Mesenchymal stem cell (in vitro differentiated cells and primary cell): ENCODE measurements at regions not wholly inside any gene's neighbourhood (a gene's known extent, or its start where the extent isn't known, plus 50 kb on each side); places are given as distances from the start of the nearest gene placed in this dataset.

Source experiments
- DNase-seq: peaks from one replicate; pipeline ENCODE4 v3.0.0-alpha.2; 2013
- H2AFZ ChIP-seq: one replicate; pipeline ENCODE4 v1.6.1; 2013; ENCODE audit warnings: low read depth, mild to moderate bottlenecking, control low read depth, inconsistent platforms, low read length, moderate library complexity
- H2AK5ac ChIP-seq: 2 replicates; pipeline ENCODE4 v1.6.1; 2013; ENCODE audit warnings: low read length, moderate library complexity, mild to moderate bottlenecking, inconsistent platforms; ENCODE audit not compliant: severe bottlenecking
- H2BK120ac ChIP-seq: one replicate; pipeline ENCODE4 v1.6.1; 2013; ENCODE audit warnings: low read depth, mild to moderate bottlenecking, inconsistent platforms, low read length, moderate library complexity
- H2BK12ac ChIP-seq, 2 experiments: one replicate each; pipeline ENCODE4 v1.6.1; 2013; ENCODE audit warnings: inconsistent platforms in 2 of 2, low read length in 2 of 2, mild to moderate bottlenecking in 2 of 2, moderate library complexity in 2 of 2, control low read depth in 1 of 2
- H2BK15ac ChIP-seq: one replicate; pipeline ENCODE4 v1.6.1; 2013; ENCODE audit warnings: mild to moderate bottlenecking, low read depth, inconsistent platforms; ENCODE audit not compliant: poor library complexity, severe bottlenecking
- H2BK5ac ChIP-seq: 2 replicates; pipeline ENCODE4 v1.6.1; 2013; ENCODE audit warnings: low read depth, mild to moderate bottlenecking, low read length, control low read depth, inconsistent platforms; ENCODE audit not compliant: poor library complexity, severe bottlenecking
- H3K14ac ChIP-seq, 2 experiments: one replicate each; pipeline ENCODE4 v1.6.1; 2013; ENCODE audit warnings: inconsistent platforms in 2 of 2, low read length in 2 of 2, control low read depth in 1 of 2, mild to moderate bottlenecking in 1 of 2, moderate library complexity in 1 of 2
- H3K18ac ChIP-seq, 2 experiments: one replicate each; pipeline ENCODE4 v1.6.1; 2013; ENCODE audit warnings: inconsistent platforms in 2 of 2, low read length in 2 of 2, control low read depth in 1 of 2, low read depth in 1 of 2, mild to moderate bottlenecking in 1 of 2
- H3K23ac ChIP-seq, 2 experiments: one replicate each; pipeline ENCODE4 v1.6.1; 2013; ENCODE audit warnings: inconsistent platforms in 2 of 2, low read length in 2 of 2, mild to moderate bottlenecking in 2 of 2, moderate library complexity in 2 of 2, control low read depth in 1 of 2
- H3K27ac ChIP-seq: 2 replicates; pipeline ENCODE4 v1.5.1; 2013; ENCODE audit warnings: mild to moderate bottlenecking, moderate library complexity, low read length, control low read depth, inconsistent platforms; ENCODE audit not compliant: poor library complexity, severe bottlenecking
- H3K27me3 ChIP-seq, 2 experiments: 2 replicates each; pipeline versions ENCODE4 v1.6.1 to v1.7.0; 2013; ENCODE audit warnings: low read length in 2 of 2, mild to moderate bottlenecking in 2 of 2, moderate library complexity in 2 of 2, control low read depth in 1 of 2, inconsistent platforms in 1 of 2; ENCODE audit not compliant: control insufficient read depth in 1 of 2, insufficient read depth in 1 of 2
- H3K36me3 ChIP-seq, 2 experiments: 2 replicates each; pipeline versions ENCODE4 v1.6.1 to v1.7.0; 2013; ENCODE audit warnings: low read length in 2 of 2, control low read depth in 1 of 2, inconsistent platforms in 1 of 2, low read depth in 1 of 2, mild to moderate bottlenecking in 1 of 2; ENCODE audit not compliant: insufficient read depth in 2 of 2, control insufficient read depth in 1 of 2
- H3K4ac ChIP-seq, 2 experiments: one replicate each; pipeline ENCODE4 v1.6.1; 2013; ENCODE audit warnings: inconsistent platforms in 2 of 2, low read length in 2 of 2, mild to moderate bottlenecking in 2 of 2, moderate library complexity in 2 of 2, control low read depth in 1 of 2, low read depth in 1 of 2
- H3K4me1 ChIP-seq: 2 replicates; pipeline ENCODE4 v1.6.1; 2013; ENCODE audit warnings: low read depth, low read length, control low read depth; ENCODE audit not compliant: control insufficient read depth, insufficient read depth
- H3K4me2 ChIP-seq: 2 replicates; pipeline ENCODE4 v1.6.1; 2013; ENCODE audit warnings: low read length, mild to moderate bottlenecking, inconsistent platforms; ENCODE audit not compliant: poor library complexity, severe bottlenecking
- H3K4me3 ChIP-seq, 2 experiments: 2 replicates each; pipeline versions ENCODE4 v1.5.1 to v1.7.0; 2013; ENCODE audit warnings: low read length in 2 of 2, mild to moderate bottlenecking in 2 of 2, control low read depth in 1 of 2, low read depth in 1 of 2; ENCODE audit not compliant: insufficient read depth in 1 of 2
- H3K79me1 ChIP-seq: replicated peaks from 2 replicates; pipeline ENCODE4 v1.6.1; 2013; ENCODE audit warnings: mild to moderate bottlenecking, control low read depth, low read length, inconsistent platforms; ENCODE audit not compliant: poor library complexity, severe bottlenecking
- H3K9ac ChIP-seq: 2 replicates; pipeline ENCODE4 v1.7.0; 2013; ENCODE audit warnings: mild to moderate bottlenecking, low read length, moderate library complexity
- H3K9me3 ChIP-seq: 2 replicates; pipeline ENCODE4 v1.7.0; 2013; ENCODE audit warnings: mild to moderate bottlenecking, low read length; ENCODE audit not compliant: control insufficient read depth
- H4K8ac ChIP-seq: one replicate; pipeline ENCODE4 v1.6.1; 2013; ENCODE audit warnings: inconsistent platforms, mild to moderate bottlenecking, low read length, moderate library complexity
- H4K91ac ChIP-seq: one replicate; pipeline ENCODE4 v1.6.1; 2013; ENCODE audit warnings: mild to moderate bottlenecking, low read length, inconsistent platforms
- WGBS: methylation state at CpG from one replicate; pipeline ENCODE4 v1.1.7; 2013; ENCODE audit warnings: mixed read lengths; 5-methylcytosine and 5-hydroxymethylcytosine counted together

GRCh38 chr5:18517641-18518380 is 883.6 kb downstream of the TAF11L14 start:
- H2AK5ac ChIP-seq, result no peak overlapping the region
- H3K9ac ChIP-seq, result no peak overlapping the region
- H2BK15ac ChIP-seq, result no peak overlapping the region
- no peak overlapping the region for H3K23ac ChIP-seq
- H3K79me1 ChIP-seq, result no peaks in the 10 kb centered on the region
- no peak overlapping the region for H3K4me2 ChIP-seq
- H2BK5ac ChIP-seq, result no peak overlapping the region
- H4K8ac ChIP-seq, result no peak overlapping the region
- no peak overlapping the region for H4K91ac ChIP-seq
- no peaks in the 10 kb centered on the region for H3K36me3 ChIP-seq
- H3K9me3 ChIP-seq, result peaks cover 14% of the 10 kb centered on the region
- H3K14ac ChIP-seq, result no peak overlapping the region
- no peak overlapping the region for H2BK12ac ChIP-seq
- H2BK120ac ChIP-seq, result no peak overlapping the region
- DNase-seq, result no peak
- H2AFZ ChIP-seq, result no peak overlapping the region
- WGBS, result 100% methylated on average over 3 of the region's 6 CpGs
- no peaks in the 10 kb centered on the region for H3K4me1 ChIP-seq
- H3K27ac ChIP-seq, result no peak overlapping the region
- no peak overlapping the region for H3K4ac ChIP-seq
- no peak overlapping the region for H3K18ac ChIP-seq
- H3K27me3 ChIP-seq, result no peaks in the 10 kb centered on the region
- H3K4me3 ChIP-seq, result no peak overlapping the region

DNA sequence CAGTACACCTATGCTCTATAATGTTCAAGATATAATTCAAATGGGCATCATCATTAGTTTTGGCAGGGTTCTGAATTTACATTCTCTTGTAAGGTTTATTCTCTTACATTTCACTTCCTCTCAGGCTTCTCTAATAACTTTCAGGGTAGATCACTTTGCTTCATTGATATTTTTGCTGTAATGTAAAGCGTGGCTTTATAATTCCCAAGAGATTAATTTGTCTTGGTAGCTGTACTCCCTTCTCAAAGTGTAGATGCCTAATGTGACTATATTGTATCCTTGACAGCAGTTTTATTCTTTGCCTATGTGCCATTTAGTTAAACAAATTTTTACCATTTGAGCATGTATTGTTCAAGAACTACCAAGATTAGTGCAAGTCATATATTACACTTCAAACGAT is 889.1 kb downstream of the TAF11L14 start:
- no peak overlapping the region for H3K23ac ChIP-seq
- H3K4me2 ChIP-seq, result no peak overlapping the region
- no CpG with 5 or more reads among the region's 2 CpGs for WGBS
- no peaks in the 10 kb centered on the region for H3K4me1 ChIP-seq
- no peak overlapping the region for H3K14ac ChIP-seq
- H2BK5ac ChIP-seq, result no peak overlapping the region
- H3K9me3 ChIP-seq, result peaks cover 9% of the 10 kb centered on the region
- H2BK15ac ChIP-seq, result no peak overlapping the region
- no peaks in the 10 kb centered on the region for H3K36me3 ChIP-seq
- H3K4ac ChIP-seq, result no peak overlapping the region
- H3K79me1 ChIP-seq, result no peaks in the 10 kb centered on the region
- no peak overlapping the region for H3K4me3 ChIP-seq
- H3K9ac ChIP-seq, result no peak overlapping the region
- no peak for DNase-seq
- H2AFZ ChIP-seq, result no peak overlapping the region
- no peak overlapping the region for H2BK12ac ChIP-seq
- H4K91ac ChIP-seq, result no peak overlapping the region
- no peak overlapping the region for H2BK120ac ChIP-seq
- no peak overlapping the region for H2AK5ac ChIP-seq
- no peaks in the 10 kb centered on the region for H3K27me3 ChIP-seq
- H4K8ac ChIP-seq, result no peak overlapping the region
- H3K27ac ChIP-seq, result no peak overlapping the region
- H3K18ac ChIP-seq, result no peak overlapping the region

DNA sequence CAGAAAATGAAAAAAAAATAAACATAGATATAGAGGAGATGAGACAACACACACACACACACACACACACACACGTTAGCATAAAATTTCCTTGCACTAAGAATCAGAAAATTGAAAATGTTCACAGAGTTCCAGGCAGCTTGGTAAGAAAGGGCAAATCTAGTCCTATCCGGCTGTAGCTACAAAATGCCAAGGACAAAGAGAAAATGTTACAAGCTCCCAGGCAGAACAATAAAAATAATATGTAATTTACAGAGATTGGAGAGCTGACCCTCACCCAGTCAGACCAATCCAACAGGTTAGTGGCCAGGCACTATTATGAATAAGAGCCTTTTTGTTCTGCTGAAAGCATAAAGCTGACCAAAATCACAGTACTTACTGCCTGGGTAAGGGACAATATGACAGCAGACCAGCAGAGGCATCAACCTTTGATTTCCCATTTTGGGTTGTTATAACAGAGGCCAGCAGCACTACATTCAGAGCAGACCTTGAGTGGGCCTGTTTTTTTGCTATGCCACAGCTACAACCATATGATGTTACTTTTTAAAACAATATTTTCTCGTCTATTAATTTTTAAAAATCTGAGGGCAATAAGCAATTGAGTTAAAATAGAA is 892.6 kb downstream of the TAF11L14 start:
- Histone ChIP-seq H4K8ac (no peak overlapping the region), H3K23ac (no peak overlapping the region), H4K91ac (no peak overlapping the region), H3K27me3 (no peaks in the 10 kb centered on the region), H3K18ac (no peak overlapping the region), H3K9me3 (no peaks in the 10 kb centered on the region), H3K4ac (no peak overlapping the region), H3K14ac (no peak overlapping the region), H3K4me1 (no peaks in the 10 kb centered on the region), H2BK15ac (no peak overlapping the region), H3K79me1 (no peaks in the 10 kb centered on the region), H3K4me3 (no peak overlapping the region), H2AK5ac (no peak overlapping the region), H2BK12ac (no peak overlapping the region), H3K9ac (no peak overlapping the region), H3K36me3 (no peaks in the 10 kb centered on the region), H2BK5ac (no peak overlapping the region), H2BK120ac (no peak overlapping the region), H3K27ac (no peak overlapping the region), H3K4me2 (no peak overlapping the region), H2AFZ (no peak overlapping the region)
- DNase-seq, result no peak
- WGBS, result 67% methylated on average over 1 of the region's 3 CpGs

DNA sequence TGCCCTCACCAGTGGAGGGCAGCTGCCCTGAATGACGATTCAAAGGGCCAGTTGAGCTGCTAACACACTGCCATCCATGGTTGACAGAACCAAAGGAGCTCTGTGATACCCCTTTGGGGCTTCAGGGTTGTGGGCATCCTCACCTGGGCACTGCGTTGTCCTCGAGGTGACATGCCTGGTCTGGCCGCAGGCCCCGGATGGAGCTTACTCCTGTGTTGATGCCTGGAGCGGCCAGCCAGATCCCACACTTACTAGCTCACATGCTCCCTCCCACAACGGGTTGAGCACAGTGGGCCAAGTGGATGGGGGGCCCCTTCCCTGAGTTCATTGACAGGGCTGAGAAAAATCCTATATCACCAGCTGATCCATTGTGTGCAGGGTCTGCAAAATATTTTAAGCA is 898.9 kb downstream of the TAF11L14 start:
- no peaks in the 10 kb centered on the region for H3K36me3 ChIP-seq
- no peak overlapping the region for H4K91ac ChIP-seq
- H3K9me3 ChIP-seq, result no peaks in the 10 kb centered on the region
- no peak overlapping the region for H3K14ac ChIP-seq
- no peak overlapping the region for H3K18ac ChIP-seq
- no peak overlapping the region for H3K9ac ChIP-seq
- 83% methylated on average over 7 of the region's 7 CpGs for WGBS
- H3K79me1 ChIP-seq, result no peaks in the 10 kb centered on the region
- H3K4me1 ChIP-seq, result peaks cover 2% of the 10 kb centered on the region
- H4K8ac ChIP-seq, result no peak overlapping the region
- H3K4me3 ChIP-seq, result no peak overlapping the region
- no peak overlapping the region for H2AK5ac ChIP-seq
- no peak overlapping the region for H3K23ac ChIP-seq
- no peak overlapping the region for H3K4me2 ChIP-seq
- H3K27me3 ChIP-seq, result no peaks in the 10 kb centered on the region
- H2AFZ ChIP-seq, result no peak overlapping the region
- no peak overlapping the region for H2BK5ac ChIP-seq
- no peak overlapping the region for H3K27ac ChIP-seq
- DNase-seq, result no peak
- H3K4ac ChIP-seq, result no peak overlapping the region
- H2BK15ac ChIP-seq, result no peak overlapping the region
- H2BK12ac ChIP-seq, result no peak overlapping the region
- no peak overlapping the region for H2BK120ac ChIP-seq
